Skeletal muscle satellite cell (primary cell): ENCODE measurements at regions not wholly inside any gene's neighbourhood (a gene's known extent, or its start where the extent isn't known, plus 50 kb on each side); places are given as distances from the start of the nearest gene placed in this dataset.
"Not testable (repeated sequence)": the region's sequence is repeated elsewhere in the genome, so short reads cannot be mapped to it uniquely, and the experiment has no call there.

ENCODE experiments used
- H3K27me3 ChIP-seq: 2 replicates; pipeline ENCODE4 v1.7.0; 2013; ENCODE audit warnings: low read length; ENCODE audit not compliant: control insufficient read depth, insufficient read depth
- H3K36me3 ChIP-seq: 2 replicates; pipeline ENCODE4 v1.7.0; 2013; ENCODE audit warnings: mild to moderate bottlenecking, control low read depth, low read length; ENCODE audit not compliant: insufficient read depth
- H3K4me1 ChIP-seq: 2 replicates; pipeline ENCODE4 v1.7.0; 2013; ENCODE audit warnings: low read length; ENCODE audit not compliant: control insufficient read depth, insufficient read depth
- H3K4me2 ChIP-seq: 2 replicates; pipeline ENCODE4 v1.7.0; 2013; ENCODE audit warnings: mild to moderate bottlenecking, low read length
- H3K4me3 ChIP-seq: 2 replicates; pipeline ENCODE4 v1.7.0; 2013; ENCODE audit warnings: low read length
- H3K9ac ChIP-seq: 2 replicates; pipeline ENCODE4 v1.7.0; 2013; ENCODE audit warnings: mild to moderate bottlenecking, low read depth, low read length, moderate library complexity
- H3K9me3 ChIP-seq: replicated peaks from 2 replicates; pipeline ENCODE4 v1.7.0; 2013; ENCODE audit warnings: mild to moderate bottlenecking, control low read depth, low read length

DNA sequence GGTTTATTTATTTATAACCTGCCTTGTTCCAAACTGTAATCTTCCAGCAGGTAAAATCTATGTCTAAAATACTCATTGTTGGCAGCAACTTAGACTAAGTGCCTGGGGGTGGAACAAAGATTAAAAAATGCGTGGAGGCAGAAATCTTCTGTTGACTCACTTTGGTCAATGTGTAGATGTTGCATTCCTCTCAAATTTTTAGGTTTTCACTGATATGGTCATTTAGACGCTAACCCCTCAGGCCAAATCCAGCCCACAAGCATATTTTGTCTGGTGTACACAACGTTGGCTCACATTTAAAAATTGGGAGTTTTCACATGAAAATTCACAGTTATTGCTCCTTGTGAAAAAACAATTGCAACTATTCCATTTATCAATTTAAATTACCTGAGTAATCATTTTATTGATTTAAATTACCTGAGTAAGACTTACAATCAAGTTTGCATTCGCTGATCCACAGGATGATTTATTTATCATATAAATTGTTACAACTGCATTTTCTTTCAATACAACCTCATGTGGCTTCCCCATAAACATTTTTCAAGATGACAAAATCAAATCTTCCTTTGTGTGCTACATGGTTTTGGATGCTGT, 564.2 kb downstream of the TSN start:
- Histone ChIP-seq H3K4me2 (no peak overlapping the region), H3K9ac (no peak overlapping the region), H3K27me3 (no peaks in the 10 kb centered on the region), H3K36me3 (no peaks in the 10 kb centered on the region), H3K4me3 (no peak overlapping the region), H3K9me3 (no peaks in the 10 kb centered on the region), H3K4me1 (no peaks in the 10 kb centered on the region)

DNA sequence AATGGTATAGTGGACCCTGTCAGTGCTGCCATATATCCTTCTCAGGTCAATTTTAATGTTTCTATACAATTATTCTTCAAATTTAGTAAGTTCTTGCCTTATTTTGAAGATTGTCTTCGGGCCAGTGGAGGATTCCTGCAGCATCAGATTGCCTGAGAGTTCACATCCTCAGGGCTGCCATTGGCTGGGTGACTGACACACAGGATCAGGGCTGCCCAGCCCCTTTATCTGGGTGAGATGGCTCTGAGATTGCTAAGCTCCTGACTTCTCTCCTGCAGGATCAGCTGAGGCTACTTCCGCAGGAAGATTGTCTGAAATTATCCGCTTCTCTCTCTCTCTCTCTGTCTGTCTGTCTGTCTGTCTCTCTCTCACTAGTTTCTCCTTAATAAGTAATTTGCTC, 567.4 kb downstream of the TSN start:
- Histone ChIP-seq H3K4me2 (no peak overlapping the region), H3K4me1 (no peaks in the 10 kb centered on the region), H3K9me3 (no peaks in the 10 kb centered on the region), H3K9ac (no peak overlapping the region), H3K36me3 (no peaks in the 10 kb centered on the region), H3K27me3 (no peaks in the 10 kb centered on the region), H3K4me3 (no peak overlapping the region)

DNA sequence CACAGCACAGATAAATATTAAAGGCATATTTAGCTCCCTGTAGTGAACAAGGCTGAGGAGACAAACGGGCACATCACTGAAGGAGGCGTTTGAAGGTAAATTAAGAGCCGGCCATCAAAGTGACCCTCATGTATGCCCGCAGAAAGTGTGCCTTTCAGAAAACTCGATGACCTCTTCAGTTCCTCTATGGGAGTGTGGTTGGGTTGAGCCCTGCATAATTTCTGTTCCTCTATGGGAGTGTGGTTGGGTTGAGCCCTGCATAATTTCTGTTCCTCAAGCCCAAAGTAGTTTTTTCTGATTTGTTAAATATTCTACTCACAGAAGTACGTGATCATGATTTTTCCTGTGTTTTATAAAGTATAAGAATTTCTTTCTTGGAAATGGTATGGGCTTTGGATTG, 568.5 kb downstream of the TSN start:
- Histone ChIP-seq H3K27me3 (no peaks in the 10 kb centered on the region), H3K9ac (no peak overlapping the region), H3K4me1 (no peaks in the 10 kb centered on the region), H3K4me3 (no peak overlapping the region), H3K4me2 (no peak overlapping the region), H3K9me3 (no peaks in the 10 kb centered on the region), H3K36me3 (no peaks in the 10 kb centered on the region)

DNA sequence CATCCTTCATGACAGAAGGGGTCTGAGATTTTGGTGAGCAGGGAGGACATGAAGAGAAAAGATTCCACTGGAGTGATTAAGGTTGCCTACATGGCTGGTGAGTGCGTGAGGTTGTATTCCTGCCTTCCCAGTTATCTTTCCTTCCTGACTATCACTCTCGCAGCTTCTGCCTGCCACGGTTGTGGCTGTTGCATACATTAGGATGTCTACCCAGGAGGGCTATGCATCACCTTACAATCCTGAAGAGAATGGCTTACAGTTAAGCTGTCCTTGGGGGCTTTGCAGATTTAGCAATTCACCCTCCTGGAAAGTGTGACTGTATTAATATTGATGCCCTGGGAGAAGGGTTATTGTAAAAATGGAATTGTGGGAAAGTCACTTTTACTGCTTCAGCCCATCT, 571.0 kb downstream of the TSN start:
- no peak overlapping the region for H3K9ac ChIP-seq
- H3K4me3 ChIP-seq, result no peak overlapping the region
- H3K36me3 ChIP-seq, result no peaks in the 10 kb centered on the region
- no peaks in the 10 kb centered on the region for H3K9me3 ChIP-seq
- no peak overlapping the region for H3K4me2 ChIP-seq
- no peaks in the 10 kb centered on the region for H3K4me1 ChIP-seq
- H3K27me3 ChIP-seq, result no peaks in the 10 kb centered on the region

DNA sequence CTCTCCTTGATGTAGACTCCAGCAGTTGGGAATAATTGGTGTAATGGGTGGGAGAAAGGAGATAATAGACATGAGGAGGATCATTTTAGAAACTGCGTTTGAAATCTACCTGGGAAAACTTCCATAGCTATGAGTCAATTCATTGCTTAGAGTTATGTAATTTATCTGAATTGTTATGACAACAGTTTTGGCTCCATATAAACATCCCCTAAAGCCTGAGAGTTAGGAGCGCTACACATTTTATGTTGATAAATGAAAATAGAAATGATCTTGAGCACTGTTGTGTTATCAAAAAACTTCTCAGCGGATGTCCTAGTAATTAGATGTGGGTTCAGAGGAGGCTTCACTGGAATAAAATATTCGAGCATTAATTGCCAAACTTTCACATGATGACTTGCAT, 573.4 kb downstream of the TSN start:
- Histone ChIP-seq H3K4me1 (no peaks in the 10 kb centered on the region), H3K27me3 (no peaks in the 10 kb centered on the region), H3K4me3 (no peak overlapping the region), H3K9me3 (no peaks in the 10 kb centered on the region), H3K9ac (no peak overlapping the region), H3K4me2 (no peak overlapping the region), H3K36me3 (no peaks in the 10 kb centered on the region)

DNA sequence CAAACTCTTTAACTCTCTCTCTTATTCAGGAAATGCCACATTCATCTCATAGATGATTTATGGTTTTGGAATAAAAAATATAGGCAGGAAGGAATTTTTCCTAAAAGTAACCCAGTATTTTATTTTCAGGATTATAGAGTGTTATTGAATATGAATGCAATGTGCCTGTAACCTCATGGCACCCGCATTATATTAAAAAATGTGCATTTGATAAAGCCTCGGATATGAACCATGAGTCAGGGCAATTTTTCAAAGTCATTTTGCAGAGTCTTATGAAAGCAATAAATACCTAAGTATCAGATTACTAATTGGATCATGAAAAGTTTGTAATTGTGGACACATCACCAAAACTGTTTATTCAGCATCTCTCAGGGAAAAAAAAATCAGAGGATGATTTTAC, 573.8 kb downstream of the TSN start:
- no peaks in the 10 kb centered on the region for H3K9me3 ChIP-seq
- no peak overlapping the region for H3K4me2 ChIP-seq
- no peaks in the 10 kb centered on the region for H3K4me1 ChIP-seq
- no peak overlapping the region for H3K4me3 ChIP-seq
- no peaks in the 10 kb centered on the region for H3K36me3 ChIP-seq
- no peaks in the 10 kb centered on the region for H3K27me3 ChIP-seq
- no peak overlapping the region for H3K9ac ChIP-seq

DNA sequence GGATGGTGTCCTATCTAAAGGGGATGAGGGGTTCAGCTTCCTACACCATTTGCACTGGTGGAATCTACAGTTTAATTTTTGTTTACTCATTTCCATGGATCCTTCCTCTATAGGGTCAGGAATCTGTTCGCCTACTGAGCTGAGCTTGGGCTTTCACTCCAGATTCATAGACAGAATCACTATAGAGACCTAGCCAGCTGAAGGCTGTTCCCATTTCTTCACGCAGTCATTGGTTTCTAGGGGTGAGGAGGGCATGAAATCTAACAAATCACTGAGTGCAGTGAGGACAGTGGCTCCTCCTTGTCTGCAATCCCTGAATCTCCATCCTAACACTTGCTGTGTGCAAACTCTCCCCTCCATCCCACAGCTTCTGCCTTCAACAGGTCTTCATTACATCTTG, 578.5 kb downstream of the TSN start:
- Histone ChIP-seq H3K4me1 (no peaks in the 10 kb centered on the region), H3K4me3 (no peak overlapping the region), H3K27me3 (no peaks in the 10 kb centered on the region), H3K9ac (no peak overlapping the region), H3K4me2 (no peak overlapping the region), H3K36me3 (no peaks in the 10 kb centered on the region), H3K9me3 (no peaks in the 10 kb centered on the region)

DNA sequence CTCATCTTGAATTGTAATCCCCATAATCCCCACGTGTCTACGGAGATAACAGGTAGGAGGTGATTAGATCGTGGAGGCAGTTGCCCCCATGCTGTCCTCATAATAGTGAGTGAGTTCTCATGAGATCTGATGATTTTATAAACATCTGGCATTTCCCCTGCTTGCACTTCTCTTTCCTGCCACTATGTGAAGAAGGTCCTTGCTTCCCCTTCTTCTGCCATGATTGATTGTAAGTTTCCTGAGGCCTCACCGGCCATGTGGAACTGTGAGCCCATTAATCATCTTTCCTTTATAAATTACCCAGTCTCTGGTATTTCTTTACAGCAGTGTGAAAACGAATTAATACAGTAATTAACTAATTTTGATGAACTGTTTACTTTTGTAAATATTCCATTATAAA, 582.5 kb downstream of the TSN start:
- H3K27me3 ChIP-seq, result no peaks in the 10 kb centered on the region
- no peaks in the 10 kb centered on the region for H3K36me3 ChIP-seq
- no peaks in the 10 kb centered on the region for H3K4me1 ChIP-seq
- no peak overlapping the region for H3K9ac ChIP-seq
- H3K9me3 ChIP-seq, result no peaks in the 10 kb centered on the region
- no peak overlapping the region for H3K4me2 ChIP-seq
- H3K4me3 ChIP-seq, result no peak overlapping the region

DNA sequence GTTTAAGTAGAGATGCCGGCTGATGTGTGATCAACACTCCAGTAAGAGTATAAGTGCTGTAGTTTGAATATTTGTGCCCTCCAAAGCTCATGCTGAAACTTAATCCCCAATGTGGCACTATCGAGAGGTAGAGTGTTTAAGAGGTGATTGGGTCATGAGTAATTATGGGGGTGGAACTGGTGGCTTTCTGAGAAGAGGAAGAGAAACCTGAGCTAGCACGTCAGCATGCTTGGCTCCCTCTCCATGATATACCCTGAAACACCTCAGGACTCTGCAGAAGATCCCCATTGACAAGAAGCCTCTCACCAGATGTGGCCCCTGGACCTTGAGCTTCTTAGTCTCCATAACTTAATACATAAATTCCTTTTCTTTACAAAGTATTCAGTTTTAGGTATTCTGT, 584.8 kb downstream of the TSN start:
- Histone ChIP-seq H3K9ac (no peak overlapping the region), H3K4me3 (no peak overlapping the region), H3K4me1 (no peaks in the 10 kb centered on the region), H3K36me3 (no peaks in the 10 kb centered on the region), H3K4me2 (no peak overlapping the region), H3K27me3 (no peaks in the 10 kb centered on the region), H3K9me3 (no peaks in the 10 kb centered on the region)

DNA sequence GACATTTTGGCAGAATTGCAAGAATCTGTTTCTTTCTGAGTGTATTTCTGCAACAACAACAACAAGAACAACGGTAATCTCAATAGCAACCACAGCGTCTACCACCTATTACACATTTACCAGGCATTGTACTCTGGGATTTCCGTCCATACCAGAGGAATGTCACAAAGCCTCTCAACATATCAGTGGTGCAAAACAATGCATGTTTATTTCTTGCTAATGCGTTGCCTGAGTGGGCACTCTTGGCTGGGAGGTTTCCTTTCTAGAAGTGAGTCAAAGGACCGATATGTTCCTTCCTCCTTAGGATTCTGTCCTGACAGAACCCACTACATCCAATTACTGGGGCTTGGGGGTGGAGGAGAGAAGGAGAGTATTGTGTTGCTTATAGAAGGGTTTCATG, 585.6 kb downstream of the TSN start:
- H3K4me3 ChIP-seq, result no peak overlapping the region
- no peak overlapping the region for H3K9ac ChIP-seq
- H3K36me3 ChIP-seq, result no peaks in the 10 kb centered on the region
- no peaks in the 10 kb centered on the region for H3K27me3 ChIP-seq
- H3K4me1 ChIP-seq, result no peaks in the 10 kb centered on the region
- H3K4me2 ChIP-seq, result no peak overlapping the region
- H3K9me3 ChIP-seq, result no peaks in the 10 kb centered on the region

DNA sequence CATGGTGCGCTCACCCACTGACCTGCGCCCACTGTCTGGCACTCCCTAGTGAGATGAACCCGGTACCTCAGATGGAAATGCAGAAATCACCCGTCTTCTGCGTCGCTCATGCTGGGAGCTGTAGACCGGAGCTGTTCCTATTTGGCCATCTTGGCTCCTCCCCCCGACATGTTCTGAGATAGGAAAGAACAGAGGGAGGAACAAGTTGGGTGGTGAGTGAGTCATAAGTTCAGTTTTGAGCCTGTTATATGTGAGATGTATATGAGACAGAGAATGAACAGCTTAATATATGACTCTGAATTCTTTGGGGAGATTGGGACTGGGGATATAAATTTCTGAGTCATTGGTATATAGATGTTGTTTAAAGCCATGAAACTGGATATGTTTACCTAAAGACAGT, 596.7 kb downstream of the TSN start:
- not testable (repeated sequence) for H3K27me3 ChIP-seq, H3K4me2 ChIP-seq, H3K4me3 ChIP-seq, H3K4me1 ChIP-seq, H3K9me3 ChIP-seq, H3K9ac ChIP-seq, H3K36me3 ChIP-seq

DNA sequence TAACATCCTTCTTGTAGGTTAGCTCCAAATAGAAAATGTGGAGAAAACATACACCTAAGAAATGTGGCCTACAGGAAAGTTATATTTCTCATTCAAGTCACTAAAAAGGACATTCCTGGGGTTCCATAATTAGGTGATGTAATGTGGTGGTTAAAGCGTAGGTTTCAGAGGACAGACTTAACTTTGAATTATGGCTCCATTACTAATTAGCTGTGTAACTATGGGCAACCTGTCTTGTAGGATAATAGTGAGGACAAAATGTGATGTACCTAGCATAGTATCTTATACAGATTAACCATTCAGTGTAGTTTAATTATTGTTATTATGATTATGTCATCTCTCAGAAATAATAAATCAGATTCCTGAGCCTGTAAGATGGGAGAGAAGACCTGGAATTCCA, 602.5 kb downstream of the TSN start:
- H3K4me1 ChIP-seq, result no peaks in the 10 kb centered on the region
- H3K9me3 ChIP-seq, result no peaks in the 10 kb centered on the region
- no peaks in the 10 kb centered on the region for H3K27me3 ChIP-seq
- H3K9ac ChIP-seq, result no peak overlapping the region
- no peak overlapping the region for H3K4me2 ChIP-seq
- H3K4me3 ChIP-seq, result no peak overlapping the region
- no peaks in the 10 kb centered on the region for H3K36me3 ChIP-seq
